Mucosa of descending colon (tissue), 3 donors: ENCODE measurements at regions not wholly inside any gene's neighbourhood (a gene's known extent, or its start where the extent isn't known, plus 50 kb on each side); places are given as distances from the start of the nearest gene placed in this dataset.

Experiments used
- ATAC-seq: fragments of 200-7000 bp; cut with Tn5 transposase; one replicate; pipeline ENCODE4 v1.9.1; 2020; ENCODE audit warnings: mild to moderate bottlenecking, moderate library complexity
- DNase-seq, 3 donors: peaks; one replicate each; pipeline ENCODE4 v3.0.0-alpha.2; 2020
- H3K36me3 ChIP-seq: fragments of 200-600 bp; one replicate; pipeline ENCODE4 v1.8.0; 2021; ENCODE audit warnings: low read depth, mild to moderate bottlenecking
- H3K4me1 ChIP-seq: fragments of 200-600 bp; one replicate; pipeline ENCODE4 v1.8.0; 2021; ENCODE audit warnings: low read depth, mild to moderate bottlenecking
- H3K4me3 ChIP-seq: fragments of 200-600 bp; one replicate; pipeline ENCODE4 v1.8.0; 2021; ENCODE audit warnings: mild to moderate bottlenecking
- H3K9me3 ChIP-seq: fragments of 200-600 bp; one replicate; pipeline ENCODE4 v1.8.0; 2021; ENCODE audit warnings: mild to moderate bottlenecking
- CTCF ChIP-seq: fragments of 200-600 bp; IDR thresholded peaks from one replicate; pipeline ENCODE4 v1.8.0; 2022; ENCODE audit warnings: antibody characterized with exemption, mild to moderate bottlenecking
- intact Hi-C, 2 donors: fragments of 100-400 bp; cut with DNase I in 1 of 2; cut with micrococcal nuclease in 1 of 2; formaldehyde crosslinking; loops; one replicate each; pipeline versions ENCODE4 v1.11.0 to v1.11.1; 2022; cut with DNase I, micrococcal nuclease
- donor health status: DM: no; HTN: no; CAD: no; lungs with moderate emphysema.
- donor health status: DM: no; HTN: no; CAD: no.
- donor health status: DM: no; HTN: yes; CAD: no.

GRCh38 chr10:62582101-62582705 lies 208.0 kb downstream of the ZNF365 start:
- H3K4me3 ChIP-seq = no peak overlapping the region
- intact Hi-C loops = no loop called here
- H3K4me1 ChIP-seq = no peaks in the 10 kb centered on the region
- H3K36me3 ChIP-seq = no peaks in the 10 kb centered on the region
- no peak for TF ChIP-seq CTCF
- H3K9me3 ChIP-seq = no peaks in the 10 kb centered on the region
- DNase-seq (no peak), ATAC-seq (no peak)

- DNase-seq (peak; percentile 39 to 72 (median 45)), ATAC-seq (peak; percentile 73)
- H3K4me1 ChIP-seq = no peaks in the 10 kb centered on the region
- H3K36me3 ChIP-seq = no peaks in the 10 kb centered on the region
- H3K4me3 ChIP-seq = no peak overlapping the region
- no peak for TF ChIP-seq CTCF
- no peaks in the 10 kb centered on the region for H3K9me3 ChIP-seq
- intact Hi-C loops = no loop called here
Measured at GRCh38 chr10:62582804-62583208, 208.6 kb downstream of the ZNF365 start.

- no peak for ATAC-seq
- no peak overlapping the region for H3K4me3 ChIP-seq
- H3K36me3 ChIP-seq = no peaks in the 10 kb centered on the region
- H3K9me3 ChIP-seq = no peaks in the 10 kb centered on the region
- no peak for DNase-seq
- intact Hi-C loops = no loop called here
- TF ChIP-seq CTCF = no peak
- no peaks in the 10 kb centered on the region for H3K4me1 ChIP-seq
Measured at GRCh38 chr10:62583876-62584615, 209.9 kb downstream of the ZNF365 start.

GRCh38 chr10:62584731-62585130 lies 210.6 kb downstream of the ZNF365 start:
- no peaks in the 10 kb centered on the region for H3K9me3 ChIP-seq
- no peaks in the 10 kb centered on the region for H3K4me1 ChIP-seq
- H3K36me3 ChIP-seq = no peaks in the 10 kb centered on the region
- intact Hi-C loops = no loop called here
- TF ChIP-seq CTCF = no peak
- ATAC-seq = no peak
- DNase-seq = no peak
- no peak overlapping the region for H3K4me3 ChIP-seq

GRCh38 chr10:62585211-62585775 lies 211.1 kb downstream of the ZNF365 start:
- no peak for ATAC-seq
- H3K9me3 ChIP-seq = no peaks in the 10 kb centered on the region
- DNase-seq = no peak
- H3K36me3 ChIP-seq = no peaks in the 10 kb centered on the region
- no peak overlapping the region for H3K4me3 ChIP-seq
- intact Hi-C loops = no loop called here
- TF ChIP-seq CTCF = no peak
- H3K4me1 ChIP-seq = no peaks in the 10 kb centered on the region
